Endothelial cell of umbilical vein (primary cell): ENCODE measurements at regions not wholly inside any gene's neighbourhood (a gene's known extent, or its start where the extent isn't known, plus 50 kb on each side); places are given as distances from the start of the nearest gene placed in this dataset.

Source experiments
- BruUV-seq: library from RNA; stranded (reverse); fragments of 400-500 nt; replicated peaks from 2 replicates; lab custom pipeline; 2021; lab: Mats Ljungman, UMichigan
- CTCF ChIA-PET: fragments of 300-600, 350-600 bp; sonication (Branson Sonifier 250); formaldehyde crosslinking; loops from one replicate; lab custom pipeline; 2021; ENCODE audit warnings: antibody characterized with exemption, inconsistent platforms; lab: Charles Lee
- POLR2A ChIA-PET: fragments of 300-600, 350-600 bp; sonication (Branson Sonifier 250); formaldehyde crosslinking; loops from one replicate; lab custom pipeline; 2021; ENCODE audit warnings: antibody characterized with exemption, inconsistent platforms; lab: Charles Lee
- DNase-seq: peaks from one replicate; pipeline ENCODE4 v3.0.0-alpha.2; 2011; ENCODE audit warnings: low read depth, low spot score
- FAIRE-seq: peaks from 2 replicates; lab custom pipeline; 2011; peaks lifted over from hg19 to GRCh38; lab: Jason Lieb, UNC
- H2AFZ ChIP-seq: 2 replicates; pipeline ENCODE4 v1.6.0; 2012; ENCODE audit warnings: low read depth, low read length, control low read depth, inconsistent platforms
- H3K27ac ChIP-seq: 2 replicates; pipeline ENCODE4 v1.5.1; 2011; ENCODE audit warnings: low read depth, mild to moderate bottlenecking, control low read depth, low read length, moderate library complexity; ENCODE audit not compliant: insufficient read depth
- H3K27me3 ChIP-seq, 2 experiments: 2 replicates each; pipeline versions ENCODE4 v1.6.0 to v1.6.1; 2011; ENCODE audit warnings: low read length in 2 of 2, mixed read lengths in 1 of 2; ENCODE audit not compliant: control insufficient read depth in 2 of 2, insufficient read depth in 2 of 2
- H3K36me3 ChIP-seq, 2 experiments: 2 replicates in 1 of 2; 3 replicates in 1 of 2; pipeline ENCODE4 v1.5.1; 2011; ENCODE audit warnings: low read length in 2 of 2, mild to moderate bottlenecking in 1 of 2, moderate library complexity in 1 of 2; ENCODE audit not compliant: control insufficient read depth in 2 of 2, insufficient read depth in 2 of 2; ENCODE audit errors: extremely low read depth in 1 of 2
- H3K4me1 ChIP-seq: 3 replicates; pipeline ENCODE4 v1.5.1; 2011; ENCODE audit warnings: mild to moderate bottlenecking, low read length; ENCODE audit not compliant: control insufficient read depth, insufficient read depth; ENCODE audit errors: extremely low read depth
- H3K4me2 ChIP-seq: 2 replicates; pipeline ENCODE4 v1.6.1; 2011; ENCODE audit warnings: low read length, control low read depth, mixed read lengths; ENCODE audit not compliant: insufficient read depth
- H3K4me3 ChIP-seq, 3 experiments: fragments of 200-600 bp in 1 of 3; sonication (generic), shearing (Covaris generic) in 1 of 3; replicated peaks in 1 of 3; 2 replicates each; pipeline ENCODE4 v1.5.1; 2011 to 2016; ENCODE audit warnings: control low read depth in 3 of 3, low read length in 3 of 3, mild to moderate bottlenecking in 2 of 3, inconsistent platforms in 1 of 3, low read depth in 1 of 3, moderate library complexity in 1 of 3; ENCODE audit not compliant: insufficient read depth in 1 of 3
- H3K79me2 ChIP-seq: 2 replicates; pipeline ENCODE4 v1.6.0; 2012; ENCODE audit warnings: low read length, inconsistent platforms; ENCODE audit not compliant: control insufficient read depth, insufficient read depth
- H3K9ac ChIP-seq: replicated peaks from 2 replicates; pipeline ENCODE3; 2011; ENCODE audit warnings: low read length, control low read depth; ENCODE audit not compliant: insufficient read depth; ENCODE audit errors: extremely low read depth
- H3K9me1 ChIP-seq: replicated peaks from 3 replicates; pipeline ENCODE4 v1.6.0; 2011; ENCODE audit warnings: mild to moderate bottlenecking, low read length; ENCODE audit not compliant: control insufficient read depth, insufficient read depth; ENCODE audit errors: extremely low read depth
- H3K9me3 ChIP-seq: replicated peaks from 2 replicates; pipeline ENCODE4 v1.5.1; 2012; ENCODE audit warnings: low read length, inconsistent platforms; ENCODE audit not compliant: control insufficient read depth, insufficient read depth
- H4K20me1 ChIP-seq: replicated peaks from 2 replicates; pipeline ENCODE3; 2011; ENCODE audit warnings: mild to moderate bottlenecking, low read length; ENCODE audit not compliant: control insufficient read depth, insufficient read depth; ENCODE audit errors: extremely low read depth
- CTCF ChIP-seq, 2 donors: IDR thresholded peaks; 1 replicate in 1 of 2; 2 replicates in 1 of 2; pipeline ENCODE4 v1.5.1; 2011; ENCODE audit warnings: low read length in 2 of 2, mild to moderate bottlenecking in 2 of 2, moderate library complexity in 2 of 2, control low read depth in 1 of 2, inconsistent platforms in 1 of 2, low read depth in 1 of 2; ENCODE audit not compliant: insufficient read depth in 1 of 2; ENCODE audit errors: extremely low read depth in 1 of 2
- EZH2 ChIP-seq: IDR thresholded peaks from 2 replicates; pipeline ENCODE4 v1.6.1; 2012; ENCODE audit warnings: borderline replicate concordance, low read depth, mild to moderate bottlenecking, moderate library complexity, low read length, inconsistent platforms; ENCODE audit not compliant: severe bottlenecking
- FOS ChIP-seq: IDR thresholded peaks from 2 replicates; pipeline ENCODE4 v1.6.1; 2011; ENCODE audit warnings: mild to moderate bottlenecking, low read length, moderate library complexity, borderline replicate concordance; ENCODE audit not compliant: insufficient read depth
- GATA2 ChIP-seq: IDR thresholded peaks from 2 replicates; pipeline ENCODE4 v1.7.0; 2011; ENCODE audit warnings: low read depth, mild to moderate bottlenecking, moderate library complexity, mixed read lengths, low read length; ENCODE audit not compliant: insufficient read length, insufficient read depth
- JUN ChIP-seq: IDR thresholded peaks from 2 replicates; pipeline ENCODE4 v1.6.1; 2011; ENCODE audit warnings: borderline replicate concordance, low read depth; ENCODE audit not compliant: insufficient read length, insufficient read depth
- MAX ChIP-seq: IDR thresholded peaks from 2 replicates; pipeline ENCODE4 v1.6.1; 2011; ENCODE audit not compliant: insufficient read depth, insufficient read length
- MYC ChIP-seq: IDR thresholded peaks from one replicate; pipeline ENCODE4 v1.6.1; 2011; ENCODE audit warnings: mild to moderate bottlenecking, low read depth, low read length
- POLR2A ChIP-seq: IDR thresholded peaks from 2 replicates; pipeline ENCODE4 v1.6.1; 2012; ENCODE audit warnings: low read depth, mild to moderate bottlenecking, control low read depth, low read length
- POLR2AphosphoS5 ChIP-seq: IDR thresholded peaks from 2 replicates; pipeline ENCODE4 v1.6.1; 2012; ENCODE audit warnings: low read depth, mild to moderate bottlenecking, control low read depth, low read length, moderate library complexity; ENCODE audit not compliant: insufficient read depth
- dilution Hi-C: fragments of 300-500 bp; cut with MboI; formaldehyde crosslinking; loops from one replicate; pipeline ENCODE4 v1.15.0; 2019; ENCODE audit warnings: low sequenced_read_pairs; ENCODE audit not compliant: extremely low pct_ligation_motif_present
- intact Hi-C: fragments of 100-400 bp; cut with micrococcal nuclease; formaldehyde crosslinking; loops from one replicate; pipeline ENCODE4 v1.10.0; 2022

- Histone ChIP-seq H3K9me1 (no peaks in the 10 kb centered on the region), H3K4me1 (no peaks in the 10 kb centered on the region), H3K79me2 (no peaks in the 10 kb centered on the region), H4K20me1 (no peaks in the 10 kb centered on the region), H3K36me3 (no peaks in the 10 kb centered on the region), H3K9me3 (no peaks in the 10 kb centered on the region), H3K27me3 (no peaks in the 10 kb centered on the region), H2AFZ (no peak overlapping the region), H3K4me3 (no peak overlapping the region), H3K27ac (no peak overlapping the region), H3K4me2 (no peak overlapping the region), H3K9ac (no peak overlapping the region)
- FAIRE-seq (no peak), DNase-seq (no peak)
- TF ChIP-seq POLR2AphosphoS5, result no peak
- no peak for TF ChIP-seq CTCF (IDR thresholded peaks at IDR 0.05; ENCODE audit: extremely low read depth in 1 of 2, insufficient read depth in 1 of 2, low read depth in 1 of 2, low read length in 2 of 2)
- TF ChIP-seq JUN, result no peak
- TF ChIP-seq POLR2A, result no peak
- no peak for TF ChIP-seq GATA2
- no peak for TF ChIP-seq MYC
- no peak for TF ChIP-seq FOS
- TF ChIP-seq MAX, result no peak
- no peak for TF ChIP-seq EZH2
- CTCF ChIA-PET, result no interaction called here
- intact Hi-C loops (no loop called here), dilution Hi-C loops (no loop called here)
- BruUV-seq, result no TSS peak
- POLR2A ChIA-PET, result no interaction called here
These were observed 1655.8 kb downstream of the REEP3 start for GRCh38 chr10:65176994-65177393.
